Effector memory CD4-positive, alpha-beta T cell (primary cell): ENCODE measurements at regions not wholly inside any gene's neighbourhood (a gene's known extent, or its start where the extent isn't known, plus 50 kb on each side); places are given as distances from the start of the nearest gene placed in this dataset.

ENCODE experiments used
- DNase-seq, 3 donors: peaks; one replicate each; pipeline ENCODE4 v3.0.0-alpha.2; 2020
- H3K27ac ChIP-seq: 2 replicates; pipeline ENCODE4 v1.7.0; 2013; ENCODE audit warnings: mild to moderate bottlenecking, low read length, moderate library complexity; ENCODE audit not compliant: insufficient read depth, poor library complexity, severe bottlenecking
- H3K27me3 ChIP-seq: replicated peaks from 2 replicates; pipeline ENCODE4 v1.7.0; 2013; ENCODE audit warnings: mild to moderate bottlenecking, low read length; ENCODE audit not compliant: insufficient read depth, control insufficient read depth, poor library complexity, severe bottlenecking
- H3K36me3 ChIP-seq: 2 replicates; pipeline ENCODE4 v1.7.0; 2013; ENCODE audit warnings: mild to moderate bottlenecking, low read length, moderate library complexity; ENCODE audit not compliant: control insufficient read depth, insufficient read depth
- H3K4me1 ChIP-seq: 2 replicates; pipeline ENCODE4 v1.7.0; 2013; ENCODE audit warnings: low read length, mild to moderate bottlenecking; ENCODE audit not compliant: control insufficient read depth, insufficient read depth, poor library complexity, severe bottlenecking
- H3K4me3 ChIP-seq: 2 replicates; pipeline ENCODE4 v1.7.0; 2013; ENCODE audit warnings: low read length, low read depth, mild to moderate bottlenecking; ENCODE audit not compliant: insufficient read depth, poor library complexity, severe bottlenecking
- H3K9me3 ChIP-seq: 2 replicates; pipeline ENCODE4 v1.7.0; 2013; ENCODE audit warnings: mild to moderate bottlenecking, low read length, moderate library complexity; ENCODE audit not compliant: control insufficient read depth

- no peaks in the 10 kb centered on the region for H3K36me3 ChIP-seq
- DNase-seq, result no peak
- H3K27me3 ChIP-seq, result no peaks in the 10 kb centered on the region
- H3K27ac ChIP-seq, result no peak overlapping the region
- no peaks in the 10 kb centered on the region for H3K9me3 ChIP-seq
- H3K4me1 ChIP-seq, result no peaks in the 10 kb centered on the region
- no peak overlapping the region for H3K4me3 ChIP-seq
Observed at GRCh38 chr10:113335592-113335991, 217.3 kb upstream of the HABP2 start.

- no peak overlapping the region for H3K4me3 ChIP-seq
- H3K4me1 ChIP-seq, result no peaks in the 10 kb centered on the region
- no peak overlapping the region for H3K27ac ChIP-seq
- H3K36me3 ChIP-seq, result no peaks in the 10 kb centered on the region
- no peaks in the 10 kb centered on the region for H3K9me3 ChIP-seq
- H3K27me3 ChIP-seq, result no peaks in the 10 kb centered on the region
- no peak for DNase-seq
Observed at GRCh38 chr10:113336549-113337130, 216.2 kb upstream of the HABP2 start.

GRCh38 chr10:113337142-113337541 lies 215.7 kb upstream of the HABP2 start:
- no peaks in the 10 kb centered on the region for H3K9me3 ChIP-seq

DNA sequence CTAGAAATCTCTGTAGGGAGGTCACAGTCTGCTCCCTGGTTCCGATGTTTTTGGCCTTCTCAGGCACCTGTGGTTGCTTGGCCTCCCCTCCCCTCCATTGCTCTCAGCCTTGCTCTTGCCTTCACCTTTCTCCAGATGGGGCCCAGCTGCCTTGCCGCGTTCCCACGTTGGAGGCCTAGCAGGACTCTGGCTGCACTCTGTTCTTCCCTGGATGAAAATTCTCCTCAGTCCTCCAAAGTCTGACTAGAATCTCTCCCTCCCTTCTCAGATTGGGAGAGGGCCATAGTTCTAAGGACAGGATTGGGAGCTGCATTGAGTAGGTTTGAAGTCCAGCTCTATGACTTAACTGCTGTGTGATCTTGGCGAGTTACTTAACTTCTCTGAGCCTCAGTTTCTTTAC lies 213.7 kb upstream of the HABP2 start:
- H3K4me3 ChIP-seq, result no peak overlapping the region
- DNase-seq, result no peak
- H3K36me3 ChIP-seq, result no peaks in the 10 kb centered on the region
- no peak overlapping the region for H3K27ac ChIP-seq
- no peaks in the 10 kb centered on the region for H3K9me3 ChIP-seq
- H3K27me3 ChIP-seq, result no peaks in the 10 kb centered on the region
- H3K4me1 ChIP-seq, result no peaks in the 10 kb centered on the region

More at GRCh38 chr10:113337142-113337541, 215.7 kb upstream of the HABP2 start:
- H3K4me1 ChIP-seq, result no peaks in the 10 kb centered on the region
- no peak overlapping the region for H3K27ac ChIP-seq
- DNase-seq, result no peak
- no peaks in the 10 kb centered on the region for H3K36me3 ChIP-seq
- H3K27me3 ChIP-seq, result no peaks in the 10 kb centered on the region
- H3K4me3 ChIP-seq, result no peak overlapping the region

GRCh38 chr10:113340282-113340681 lies 212.6 kb upstream of the HABP2 start:
- H3K36me3 ChIP-seq, result no peaks in the 10 kb centered on the region
- no peak overlapping the region for H3K4me3 ChIP-seq
- H3K4me1 ChIP-seq, result no peaks in the 10 kb centered on the region
- no peaks in the 10 kb centered on the region for H3K9me3 ChIP-seq
- H3K27ac ChIP-seq, result no peak overlapping the region
- H3K27me3 ChIP-seq, result no peaks in the 10 kb centered on the region
- no peak for DNase-seq

- H3K9me3 ChIP-seq, result no peaks in the 10 kb centered on the region
- no peak overlapping the region for H3K4me3 ChIP-seq
- H3K36me3 ChIP-seq, result no peaks in the 10 kb centered on the region
- H3K27me3 ChIP-seq, result no peaks in the 10 kb centered on the region
- no peak overlapping the region for H3K27ac ChIP-seq
- no peak for DNase-seq
- H3K4me1 ChIP-seq, result no peaks in the 10 kb centered on the region
Observed at GRCh38 chr10:113341138-113341537, 211.7 kb upstream of the HABP2 start.

GRCh38 chr10:113345826-113346624 lies 206.8 kb upstream of the HABP2 start:
- no peak overlapping the region for H3K27ac ChIP-seq
- no peaks in the 10 kb centered on the region for H3K27me3 ChIP-seq
- H3K9me3 ChIP-seq, result no peaks in the 10 kb centered on the region
- H3K36me3 ChIP-seq, result no peaks in the 10 kb centered on the region
- H3K4me1 ChIP-seq, result no peaks in the 10 kb centered on the region
- H3K4me3 ChIP-seq, result no peak overlapping the region
- no peak for DNase-seq

GRCh38 chr10:113347508-113347907 lies 205.3 kb upstream of the HABP2 start:
- H3K4me3 ChIP-seq, result no peak overlapping the region
- H3K9me3 ChIP-seq, result no peaks in the 10 kb centered on the region
- H3K4me1 ChIP-seq, result no peaks in the 10 kb centered on the region
- no peaks in the 10 kb centered on the region for H3K27me3 ChIP-seq
- no peak overlapping the region for H3K27ac ChIP-seq
- no peaks in the 10 kb centered on the region for H3K36me3 ChIP-seq
- DNase-seq, result no peak

GRCh38 chr10:113348694-113349093 lies 204.2 kb upstream of the HABP2 start:
- Histone ChIP-seq H3K4me1 (no peaks in the 10 kb centered on the region), H3K27ac (no peak overlapping the region), H3K9me3 (no peaks in the 10 kb centered on the region), H3K27me3 (no peaks in the 10 kb centered on the region), H3K4me3 (no peak overlapping the region), H3K36me3 (no peaks in the 10 kb centered on the region)
- no peak for DNase-seq

DNA sequence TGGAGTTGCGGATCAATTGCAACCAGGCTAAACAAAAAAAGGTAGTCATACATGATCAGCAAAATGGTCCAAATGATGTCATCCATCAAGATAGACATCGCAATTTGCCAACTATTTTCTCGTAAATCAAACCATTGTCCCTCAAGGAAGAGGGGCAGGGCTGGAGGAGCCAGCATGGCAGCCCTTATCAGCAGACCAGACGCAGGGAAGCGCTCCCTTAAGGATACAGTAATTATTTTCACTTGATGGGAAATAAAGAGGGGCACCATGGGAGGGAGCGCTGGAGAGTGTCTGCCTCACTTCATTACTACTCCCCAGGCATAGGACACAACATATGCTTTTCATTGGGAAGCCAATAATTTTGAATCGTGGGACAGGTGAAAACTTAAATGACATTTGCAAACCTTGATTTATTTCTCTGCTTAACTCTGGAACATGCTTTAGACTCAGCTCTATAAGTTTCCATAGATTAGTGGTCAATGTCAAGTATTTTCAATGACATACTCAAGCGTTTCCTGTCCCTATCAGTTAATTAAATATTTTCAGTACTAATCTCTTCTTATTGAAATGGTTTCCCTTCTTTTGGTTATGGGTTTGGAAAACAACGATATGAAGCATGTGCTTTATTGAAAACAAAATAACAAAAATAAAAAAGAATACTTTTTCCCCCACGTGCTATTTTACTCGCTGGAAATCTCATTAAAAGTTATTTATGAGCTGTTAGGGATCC lies 202.4 kb upstream of the HABP2 start:
- no peak overlapping the region for H3K4me3 ChIP-seq
- no peaks in the 10 kb centered on the region for H3K27me3 ChIP-seq
- no peak for DNase-seq
- H3K36me3 ChIP-seq, result no peaks in the 10 kb centered on the region
- H3K4me1 ChIP-seq, result no peaks in the 10 kb centered on the region
- no peak overlapping the region for H3K27ac ChIP-seq
- H3K9me3 ChIP-seq, result no peaks in the 10 kb centered on the region
